ENCODE measurements at regions not wholly inside any gene's neighbourhood (a gene's known extent, or its start where the extent isn't known, plus 50 kb on each side); places are given as distances from the start of the nearest gene placed in this dataset.
A peak's percentile ranks its signal among the peaks of the same experiment; 100 is the strongest.

GRCh38 chr3:1907911-1908310 lies 190.8 kb upstream of the CNTN4 start:
- WGBS (ENCODE audit: insufficient coverage): no CpG with 5 or more reads among the region's 2 CpGs
- Histone ChIP-seq H3K27me3 (ENCODE audit: control insufficient read depth, insufficient read depth, low read length) (no peaks in the 10 kb centered on the region), H3K27ac (ENCODE audit: low read length) (no peak overlapping the region), H3K4me3 (ENCODE audit: low read length) (no peak overlapping the region), H3K36me3 (ENCODE audit: control insufficient read depth, insufficient read depth, low read length) (no peaks in the 10 kb centered on the region), H3K4me1 (ENCODE audit: control insufficient read depth, insufficient read depth, low read length) (no peaks in the 10 kb centered on the region), H3K9me3 (replicated peaks; ENCODE audit: control insufficient read depth, low read depth, low read length) (no peaks in the 10 kb centered on the region)
- DNase-seq: no peak

- no peak overlapping the region for H3K4me3 ChIP-seq (ENCODE audit: low read length)
- H3K4me1 ChIP-seq (ENCODE audit: control insufficient read depth, insufficient read depth, low read length): no peaks in the 10 kb centered on the region
- H3K9me3 ChIP-seq (replicated peaks; ENCODE audit: control insufficient read depth, low read depth, low read length): no peaks in the 10 kb centered on the region
- no peaks in the 10 kb centered on the region for H3K27me3 ChIP-seq (ENCODE audit: control insufficient read depth, insufficient read depth, low read length)
- no peaks in the 10 kb centered on the region for H3K36me3 ChIP-seq (ENCODE audit: control insufficient read depth, insufficient read depth, low read length)
- H3K27ac ChIP-seq (ENCODE audit: low read length): no peak overlapping the region
- DNase-seq: peak; percentile 3
- WGBS (ENCODE audit: insufficient coverage): no CpG with 5 or more reads among the region's 2 CpGs
These were observed 189.8 kb upstream of the CNTN4 start for GRCh38 chr3:1908651-1909445.

GRCh38 chr3:1910322-1910721 lies 188.3 kb upstream of the CNTN4 start:
- H3K36me3 ChIP-seq (ENCODE audit: control insufficient read depth, insufficient read depth, low read length): no peaks in the 10 kb centered on the region
- H3K27me3 ChIP-seq (ENCODE audit: control insufficient read depth, insufficient read depth, low read length): no peaks in the 10 kb centered on the region
- H3K27ac ChIP-seq (ENCODE audit: low read length): no peak overlapping the region
- 80% methylated on average over 1 of the region's 3 CpGs for WGBS (ENCODE audit: insufficient coverage)
- H3K4me3 ChIP-seq (ENCODE audit: low read length): no peak overlapping the region
- no peaks in the 10 kb centered on the region for H3K4me1 ChIP-seq (ENCODE audit: control insufficient read depth, insufficient read depth, low read length)
- DNase-seq: no peak
- H3K9me3 ChIP-seq (replicated peaks; ENCODE audit: control insufficient read depth, low read depth, low read length): no peaks in the 10 kb centered on the region

GRCh38 chr3:1929788-1930414 lies 168.8 kb upstream of the CNTN4 start:
- Histone ChIP-seq H3K36me3 (ENCODE audit: control insufficient read depth, insufficient read depth, low read length) (no peaks in the 10 kb centered on the region), H3K4me3 (ENCODE audit: low read length) (no peak overlapping the region), H3K27me3 (ENCODE audit: control insufficient read depth, insufficient read depth, low read length) (no peaks in the 10 kb centered on the region), H3K4me1 (ENCODE audit: control insufficient read depth, insufficient read depth, low read length) (no peaks in the 10 kb centered on the region), H3K27ac (ENCODE audit: low read length) (no peak overlapping the region), H3K9me3 (replicated peaks; ENCODE audit: control insufficient read depth, low read depth, low read length) (peaks cover 5% of the 10 kb centered on the region)
- 86% methylated on average over 7 of the region's 8 CpGs for WGBS (ENCODE audit: insufficient coverage)
- DNase-seq: no peak

- peak; percentile 1 for DNase-seq
- Histone ChIP-seq H3K4me3 (ENCODE audit: low read length) (no peak overlapping the region), H3K9me3 (replicated peaks; ENCODE audit: control insufficient read depth, low read depth, low read length) (no peaks in the 10 kb centered on the region), H3K4me1 (ENCODE audit: control insufficient read depth, insufficient read depth, low read length) (no peaks in the 10 kb centered on the region), H3K27me3 (ENCODE audit: control insufficient read depth, insufficient read depth, low read length) (no peaks in the 10 kb centered on the region), H3K36me3 (ENCODE audit: control insufficient read depth, insufficient read depth, low read length) (no peaks in the 10 kb centered on the region), H3K27ac (ENCODE audit: low read length) (no peak overlapping the region)
- WGBS (ENCODE audit: insufficient coverage): no CpG with 5 or more reads among the region's 4 CpGs
These were observed 159.7 kb upstream of the CNTN4 start for GRCh38 chr3:1938975-1939374.

DNA sequence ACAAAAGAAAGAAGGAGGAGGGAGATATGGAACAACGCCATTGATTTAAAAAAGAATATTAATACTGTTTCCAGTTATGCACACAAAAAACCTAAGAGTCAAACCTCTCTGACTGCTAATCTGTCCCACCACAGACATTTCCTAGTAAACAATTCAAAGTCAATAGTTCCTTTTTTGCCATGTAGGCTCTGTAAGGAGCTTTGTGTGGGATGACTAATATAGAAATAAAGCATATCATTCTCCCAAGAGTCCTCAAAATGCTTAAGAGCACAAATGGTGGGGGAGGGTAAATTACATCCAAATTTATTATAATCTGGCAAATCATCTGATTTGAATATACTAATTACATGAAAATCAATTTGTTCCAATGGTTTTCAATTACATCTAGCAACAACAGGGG lies 155.9 kb upstream of the CNTN4 start:
- no peak for DNase-seq
- no CpG with 5 or more reads among the region's 1 CpG for WGBS (ENCODE audit: insufficient coverage)
- no peak overlapping the region for H3K4me3 ChIP-seq (ENCODE audit: low read length)
- no peaks in the 10 kb centered on the region for H3K4me1 ChIP-seq (ENCODE audit: control insufficient read depth, insufficient read depth, low read length)
- H3K27ac ChIP-seq (ENCODE audit: low read length): no peak overlapping the region
- no peaks in the 10 kb centered on the region for H3K27me3 ChIP-seq (ENCODE audit: control insufficient read depth, insufficient read depth, low read length)
- no peaks in the 10 kb centered on the region for H3K9me3 ChIP-seq (replicated peaks; ENCODE audit: control insufficient read depth, low read depth, low read length)
- no peaks in the 10 kb centered on the region for H3K36me3 ChIP-seq (ENCODE audit: control insufficient read depth, insufficient read depth, low read length)

GRCh38 chr3:1943395-1944118 lies 155.1 kb upstream of the CNTN4 start:
- Histone ChIP-seq H3K4me3 (ENCODE audit: low read length) (no peak overlapping the region), H3K27ac (ENCODE audit: low read length) (no peak overlapping the region), H3K36me3 (ENCODE audit: control insufficient read depth, insufficient read depth, low read length) (no peaks in the 10 kb centered on the region), H3K9me3 (replicated peaks; ENCODE audit: control insufficient read depth, low read depth, low read length) (no peaks in the 10 kb centered on the region), H3K4me1 (ENCODE audit: control insufficient read depth, insufficient read depth, low read length) (no peaks in the 10 kb centered on the region), H3K27me3 (ENCODE audit: control insufficient read depth, insufficient read depth, low read length) (no peaks in the 10 kb centered on the region)
- 0% methylated on average over 1 of the region's 6 CpGs for WGBS (ENCODE audit: insufficient coverage)
- no peak for DNase-seq

- Histone ChIP-seq H3K27ac (ENCODE audit: low read length) (no peak overlapping the region), H3K27me3 (ENCODE audit: control insufficient read depth, insufficient read depth, low read length) (no peaks in the 10 kb centered on the region), H3K4me1 (ENCODE audit: control insufficient read depth, insufficient read depth, low read length) (no peaks in the 10 kb centered on the region), H3K9me3 (replicated peaks; ENCODE audit: control insufficient read depth, low read depth, low read length) (no peaks in the 10 kb centered on the region), H3K4me3 (ENCODE audit: low read length) (no peak overlapping the region), H3K36me3 (ENCODE audit: control insufficient read depth, insufficient read depth, low read length) (no peaks in the 10 kb centered on the region)
- no peak for DNase-seq
These were observed 153.0 kb upstream of the CNTN4 start for GRCh38 chr3:1945698-1946097.

GRCh38 chr3:1953536-1953935 lies 145.1 kb upstream of the CNTN4 start:
- Histone ChIP-seq H3K4me3 (ENCODE audit: low read length) (no peak overlapping the region), H3K36me3 (ENCODE audit: control insufficient read depth, insufficient read depth, low read length) (no peaks in the 10 kb centered on the region), H3K4me1 (ENCODE audit: control insufficient read depth, insufficient read depth, low read length) (no peaks in the 10 kb centered on the region), H3K27me3 (ENCODE audit: control insufficient read depth, insufficient read depth, low read length) (no peaks in the 10 kb centered on the region), H3K27ac (ENCODE audit: low read length) (no peak overlapping the region), H3K9me3 (replicated peaks; ENCODE audit: control insufficient read depth, low read depth, low read length) (no peaks in the 10 kb centered on the region)
- 30% methylated on average over 3 of the region's 7 CpGs for WGBS (ENCODE audit: insufficient coverage)
- DNase-seq: no peak

GRCh38 chr3:1954632-1955031 lies 144.0 kb upstream of the CNTN4 start:
- Histone ChIP-seq H3K4me3 (ENCODE audit: low read length) (no peak overlapping the region), H3K36me3 (ENCODE audit: control insufficient read depth, insufficient read depth, low read length) (no peaks in the 10 kb centered on the region), H3K9me3 (replicated peaks; ENCODE audit: control insufficient read depth, low read depth, low read length) (no peaks in the 10 kb centered on the region), H3K27me3 (ENCODE audit: control insufficient read depth, insufficient read depth, low read length) (no peaks in the 10 kb centered on the region), H3K27ac (ENCODE audit: low read length) (no peak overlapping the region), H3K4me1 (ENCODE audit: control insufficient read depth, insufficient read depth, low read length) (no peaks in the 10 kb centered on the region)
- DNase-seq: no peak
